ENCODE measurements at regions not wholly inside any gene's neighbourhood (a gene's known extent, or its start where the extent isn't known, plus 50 kb on each side); places are given as distances from the start of the nearest gene placed in this dataset.

DNA sequence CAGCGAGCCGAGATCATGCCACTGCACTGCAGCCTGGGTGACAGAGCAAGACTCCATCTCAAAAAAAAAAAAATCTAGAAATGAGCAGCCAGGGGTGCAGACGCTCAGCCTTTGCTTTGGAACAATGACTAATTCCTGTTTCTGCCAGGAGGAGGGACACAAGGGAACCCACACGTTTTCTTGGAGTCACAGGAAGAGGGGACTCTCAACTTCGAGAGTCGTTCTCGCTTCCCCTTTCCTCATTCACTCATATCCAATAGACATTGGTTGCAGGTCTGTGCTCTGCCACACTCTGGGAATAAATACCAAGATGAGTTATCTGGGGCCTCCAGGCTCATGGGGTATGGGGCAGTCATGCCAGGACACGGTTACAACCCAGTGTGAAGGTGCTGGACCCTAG lies 91.5 kb upstream of the RREB1 start:
- TF ChIP-seq CTCF (tag by site-specific recombination; IDR thresholded peaks at IDR 0.05), result no peak
- no peak for TF ChIP-seq ZNF274 (IDR thresholded peaks at IDR 0.05; ENCODE audit: low read length)
- no peak for TF ChIP-seq ZNF274 (tag by site-specific recombination; IDR thresholded peaks at IDR 0.05; ENCODE audit: borderline replicate concordance)
- TF ChIP-seq, protein P1, sequence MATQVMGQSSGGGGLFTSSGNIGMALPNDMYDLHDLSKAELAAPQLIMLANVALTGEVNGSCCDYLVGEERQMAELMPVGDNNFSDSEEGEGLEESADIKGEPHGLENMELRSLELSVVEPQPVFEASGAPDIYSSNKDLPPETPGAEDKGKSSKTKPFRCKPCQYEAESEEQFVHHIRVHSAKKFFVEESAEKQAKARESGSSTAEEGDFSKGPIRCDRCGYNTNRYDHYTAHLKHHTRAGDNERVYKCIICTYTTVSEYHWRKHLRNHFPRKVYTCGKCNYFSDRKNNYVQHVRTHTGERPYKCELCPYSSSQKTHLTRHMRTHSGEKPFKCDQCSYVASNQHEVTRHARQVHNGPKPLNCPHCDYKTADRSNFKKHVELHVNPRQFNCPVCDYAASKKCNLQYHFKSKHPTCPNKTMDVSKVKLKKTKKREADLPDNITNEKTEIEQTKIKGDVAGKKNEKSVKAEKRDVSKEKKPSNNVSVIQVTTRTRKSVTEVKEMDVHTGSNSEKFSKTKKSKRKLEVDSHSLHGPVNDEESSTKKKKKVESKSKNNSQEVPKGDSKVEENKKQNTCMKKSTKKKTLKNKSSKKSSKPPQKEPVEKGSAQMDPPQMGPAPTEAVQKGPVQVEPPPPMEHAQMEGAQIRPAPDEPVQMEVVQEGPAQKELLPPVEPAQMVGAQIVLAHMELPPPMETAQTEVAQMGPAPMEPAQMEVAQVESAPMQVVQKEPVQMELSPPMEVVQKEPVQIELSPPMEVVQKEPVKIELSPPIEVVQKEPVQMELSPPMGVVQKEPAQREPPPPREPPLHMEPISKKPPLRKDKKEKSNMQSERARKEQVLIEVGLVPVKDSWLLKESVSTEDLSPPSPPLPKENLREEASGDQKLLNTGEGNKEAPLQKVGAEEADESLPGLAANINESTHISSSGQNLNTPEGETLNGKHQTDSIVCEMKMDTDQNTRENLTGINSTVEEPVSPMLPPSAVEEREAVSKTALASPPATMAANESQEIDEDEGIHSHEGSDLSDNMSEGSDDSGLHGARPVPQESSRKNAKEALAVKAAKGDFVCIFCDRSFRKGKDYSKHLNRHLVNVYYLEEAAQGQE (tag by site-specific recombination; IDR thresholded peaks at IDR 0.05), result no peak
- no peak for TF ChIP-seq ZNF223 (tag by site-specific recombination; IDR thresholded peaks at IDR 0.05)
- no peak for TF ChIP-seq ZNF121 (tag by site-specific recombination; IDR thresholded peaks at IDR 0.05)
- no peak for TF ChIP-seq ZFP37 (tag by site-specific recombination; IDR thresholded peaks at IDR 0.05)
- no peak for TF ChIP-seq YY1 (tag by site-specific recombination; IDR thresholded peaks at IDR 0.05)
- TF ChIP-seq ZBTB8A (tag by site-specific recombination; IDR thresholded peaks at IDR 0.05), result no peak
- no peak for TF ChIP-seq ZNF670 (tag by site-specific recombination; IDR thresholded peaks at IDR 0.05; ENCODE audit: low read depth)
- no peak for TF ChIP-seq ZNF140 (tag by site-specific recombination; IDR thresholded peaks at IDR 0.05)
- no peak for TF ChIP-seq ZNF341 (tag by site-specific recombination; IDR thresholded peaks at IDR 0.05; ENCODE audit: low read depth)
- TF ChIP-seq ZNF2 (tag by site-specific recombination; IDR thresholded peaks at IDR 0.05), result no peak
- no peak for TF ChIP-seq ZEB2 (tag by site-specific recombination; IDR thresholded peaks at IDR 0.05)
- TF ChIP-seq ZNF629 (tag by site-specific recombination; IDR thresholded peaks at IDR 0.05), result no peak

All from HEK293 (cell line).